ENCODE measurements at regions not wholly inside any gene's neighbourhood (a gene's known extent, or its start where the extent isn't known, plus 50 kb on each side); places are given as distances from the start of the nearest gene placed in this dataset.
"Not testable (repeated sequence)": the region's sequence is repeated elsewhere in the genome, so short reads cannot be mapped to it uniquely, and the experiment has no call there.

- TF ChIP-seq CTCF, ZNF157, ZNF629 (tag by site-specific recombination; IDR thresholded peaks at IDR 0.05): not testable (repeated sequence)
- TF ChIP-seq, protein P1, sequence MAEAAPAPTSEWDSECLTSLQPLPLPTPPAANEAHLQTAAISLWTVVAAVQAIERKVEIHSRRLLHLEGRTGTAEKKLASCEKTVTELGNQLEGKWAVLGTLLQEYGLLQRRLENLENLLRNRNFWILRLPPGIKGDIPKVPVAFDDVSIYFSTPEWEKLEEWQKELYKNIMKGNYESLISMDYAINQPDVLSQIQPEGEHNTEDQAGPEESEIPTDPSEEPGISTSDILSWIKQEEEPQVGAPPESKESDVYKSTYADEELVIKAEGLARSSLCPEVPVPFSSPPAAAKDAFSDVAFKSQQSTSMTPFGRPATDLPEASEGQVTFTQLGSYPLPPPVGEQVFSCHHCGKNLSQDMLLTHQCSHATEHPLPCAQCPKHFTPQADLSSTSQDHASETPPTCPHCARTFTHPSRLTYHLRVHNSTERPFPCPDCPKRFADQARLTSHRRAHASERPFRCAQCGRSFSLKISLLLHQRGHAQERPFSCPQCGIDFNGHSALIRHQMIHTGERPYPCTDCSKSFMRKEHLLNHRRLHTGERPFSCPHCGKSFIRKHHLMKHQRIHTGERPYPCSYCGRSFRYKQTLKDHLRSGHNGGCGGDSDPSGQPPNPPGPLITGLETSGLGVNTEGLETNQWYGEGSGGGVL (tag by site-specific recombination; IDR thresholded peaks at IDR 0.05), result not testable (repeated sequence)
Observed at GRCh38 chr19:34570140-34570539, 88.6 kb downstream of the WTIP start.
